GM19099 (cell line): ENCODE measurements at regions not wholly inside any gene's neighbourhood (a gene's known extent, or its start where the extent isn't known, plus 50 kb on each side); places are given as distances from the start of the nearest gene placed in this dataset.

ENCODE experiments used
- POLR2A ChIP-seq: IDR thresholded peaks from 3 replicates; pipeline ENCODE4 v1.6.1; 2011; ENCODE audit warnings: low read depth; ENCODE audit not compliant: insufficient read length; ENCODE audit errors: extremely low read depth

GRCh38 chr6:25042984-25043725 is 107.4 kb upstream of the RIPOR2 start:
- no peak for TF ChIP-seq POLR2A

- TF ChIP-seq POLR2A, result no peak
Measured at GRCh38 chr6:25043892-25044291, 108.1 kb upstream of the RIPOR2 start.

- no peak for TF ChIP-seq POLR2A
Measured at GRCh38 chr6:25046942-25047341, 111.2 kb upstream of the RIPOR2 start.

GRCh38 chr6:25050356-25050755 is 114.6 kb upstream of the RIPOR2 start:
- no peak for TF ChIP-seq POLR2A

GRCh38 chr6:25051083-25051482 is 115.3 kb upstream of the RIPOR2 start:
- TF ChIP-seq POLR2A, result no peak

GRCh38 chr6:25052181-25052580 is 116.4 kb upstream of the RIPOR2 start:
- no peak for TF ChIP-seq POLR2A

GRCh38 chr6:25053875-25054371 is 118.2 kb upstream of the RIPOR2 start:
- TF ChIP-seq POLR2A, result no peak

- TF ChIP-seq POLR2A, result no peak
Measured at GRCh38 chr6:25054469-25054868, 118.7 kb upstream of the RIPOR2 start.

GRCh38 chr6:25056130-25056529 is 120.4 kb upstream of the RIPOR2 start:
- no peak for TF ChIP-seq POLR2A

- no peak for TF ChIP-seq POLR2A
Measured at GRCh38 chr6:25057111-25057905, 121.5 kb upstream of the RIPOR2 start.

GRCh38 chr6:25058441-25058840 is 122.7 kb upstream of the RIPOR2 start:
- no peak for TF ChIP-seq POLR2A

GRCh38 chr6:25058941-25059340 is 123.2 kb upstream of the RIPOR2 start:
- no peak for TF ChIP-seq POLR2A

GRCh38 chr6:25060522-25060921 is 124.8 kb upstream of the RIPOR2 start:
- no peak for TF ChIP-seq POLR2A

- no peak for TF ChIP-seq POLR2A
Measured at GRCh38 chr6:25061289-25061936, 125.7 kb upstream of the RIPOR2 start.

- TF ChIP-seq POLR2A, result no peak
Measured at GRCh38 chr6:25062070-25062811, 126.5 kb upstream of the RIPOR2 start.
